NB4 (cell line): ENCODE measurements at regions not wholly inside any gene's neighbourhood (a gene's known extent, or its start where the extent isn't known, plus 50 kb on each side); places are given as distances from the start of the nearest gene placed in this dataset.

Experiments used
- CTCF ChIP-seq: IDR thresholded peaks from one replicate; pipeline ENCODE4 v1.5.1; 2012; ENCODE audit warnings: low read depth, low read length
- MAX ChIP-seq: IDR thresholded peaks from 2 replicates; pipeline ENCODE4 v1.6.1; 2011; ENCODE audit warnings: low read depth, low read length
- MYC ChIP-seq: IDR thresholded peaks from 2 replicates; pipeline ENCODE4 v1.6.1; 2011; ENCODE audit warnings: low read depth, low read length
- POLR2A ChIP-seq: IDR thresholded peaks from 2 replicates; pipeline ENCODE4 v1.6.1; 2011; ENCODE audit warnings: mild to moderate bottlenecking; ENCODE audit not compliant: insufficient read length; ENCODE audit errors: extremely low read depth

GRCh38 chr14:53532853-53533252 is 379.7 kb upstream of the DDHD1 start:
- no peak for TF ChIP-seq CTCF
- TF ChIP-seq POLR2A = no peak
- no peak for TF ChIP-seq MAX
- no peak for TF ChIP-seq MYC
